Glutamatergic neuron (in vitro differentiated cells): ENCODE measurements at regions not wholly inside any gene's neighbourhood (a gene's known extent, or its start where the extent isn't known, plus 50 kb on each side); places are given as distances from the start of the nearest gene placed in this dataset.

Experiments
- DNase-seq: peaks from one replicate; pipeline ENCODE4 v3.0.0; 2022
- H3K27ac Mint-ChIP-seq: one replicate; pipeline ENCODE4 v1.8.0; 2020; ENCODE audit warnings: mild to moderate bottlenecking, mixed read lengths, inconsistent platforms; ENCODE audit not compliant: unreplicated experiment
- H3K27me3 Mint-ChIP-seq: one replicate; pipeline ENCODE4 v1.8.0; 2020; ENCODE audit warnings: mild to moderate bottlenecking, moderate library complexity, mixed read lengths, inconsistent platforms; ENCODE audit not compliant: unreplicated experiment
- H3K36me3 Mint-ChIP-seq: one replicate; pipeline ENCODE4 v1.8.0; 2020; ENCODE audit warnings: mild to moderate bottlenecking, mixed read lengths, inconsistent platforms; ENCODE audit not compliant: unreplicated experiment
- H3K4me1 Mint-ChIP-seq: one replicate; pipeline ENCODE4 v1.8.0; 2020; ENCODE audit warnings: mild to moderate bottlenecking, low read depth, mixed read lengths, inconsistent platforms; ENCODE audit not compliant: unreplicated experiment
- H3K4me3 Mint-ChIP-seq: one replicate; pipeline ENCODE4 v1.8.0; 2020; ENCODE audit warnings: mild to moderate bottlenecking, mixed read lengths, inconsistent platforms; ENCODE audit not compliant: unreplicated experiment
- H3K9me3 Mint-ChIP-seq: one replicate; pipeline ENCODE4 v1.8.0; 2020; ENCODE audit warnings: mild to moderate bottlenecking, moderate library complexity, mixed read lengths, inconsistent platforms; ENCODE audit not compliant: unreplicated experiment
- CTCF ChIP-seq: fragments of 200-600 bp; sonication (generic); IDR thresholded peaks from one replicate; pipeline ENCODE4 v1.5.0; 2021; ENCODE audit not compliant: partially characterized antibody, unreplicated experiment

GRCh38 chr4:4664234-4664633 is 122.4 kb upstream of the STX18 start:
- Mint-ChIP-seq H3K4me3 (no peak overlapping the region), H3K27me3 (peaks cover 7% of the 10 kb centered on the region), H3K27ac (no peak overlapping the region), H3K9me3 (peaks cover 2% of the 10 kb centered on the region), H3K4me1 (no peaks in the 10 kb centered on the region), H3K36me3 (no peaks in the 10 kb centered on the region)
- TF ChIP-seq CTCF: no peak
- DNase-seq: no peak

DNA sequence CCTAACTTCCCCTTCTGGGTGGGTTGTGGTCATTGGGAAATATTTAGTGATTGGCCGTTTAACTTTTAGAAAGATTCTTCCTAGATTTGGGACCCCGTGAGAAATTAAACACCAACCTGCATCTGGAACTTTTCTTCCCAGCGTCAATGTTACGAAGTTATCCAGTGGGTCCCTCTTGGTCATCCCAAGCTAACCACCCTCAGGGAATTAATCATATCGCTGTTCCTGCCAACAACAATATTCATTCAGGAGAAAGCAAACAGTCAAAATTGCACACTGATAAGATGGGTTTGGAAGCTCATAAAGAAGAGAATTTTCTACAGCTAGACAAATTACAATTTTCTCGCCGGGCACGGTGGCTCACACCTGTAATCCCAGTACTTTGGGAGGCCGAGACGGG is 121.2 kb upstream of the STX18 start:
- Mint-ChIP-seq H3K4me1 (no peaks in the 10 kb centered on the region), H3K27me3 (peaks cover 7% of the 10 kb centered on the region), H3K36me3 (no peaks in the 10 kb centered on the region), H3K4me3 (no peak overlapping the region), H3K27ac (no peak overlapping the region), H3K9me3 (peaks cover 2% of the 10 kb centered on the region)
- DNase-seq: no peak
- no peak for TF ChIP-seq CTCF

- no peak overlapping the region for H3K27ac Mint-ChIP-seq
- peaks cover 6% of the 10 kb centered on the region for H3K27me3 Mint-ChIP-seq
- H3K9me3 Mint-ChIP-seq: peaks cover 4% of the 10 kb centered on the region
- no peak for TF ChIP-seq CTCF
- no peaks in the 10 kb centered on the region for H3K36me3 Mint-ChIP-seq
- H3K4me3 Mint-ChIP-seq: no peak overlapping the region
- no peak for DNase-seq
- H3K4me1 Mint-ChIP-seq: no peaks in the 10 kb centered on the region
Observed at GRCh38 chr4:4662230-4662629, 120.4 kb upstream of the STX18 start.

DNA sequence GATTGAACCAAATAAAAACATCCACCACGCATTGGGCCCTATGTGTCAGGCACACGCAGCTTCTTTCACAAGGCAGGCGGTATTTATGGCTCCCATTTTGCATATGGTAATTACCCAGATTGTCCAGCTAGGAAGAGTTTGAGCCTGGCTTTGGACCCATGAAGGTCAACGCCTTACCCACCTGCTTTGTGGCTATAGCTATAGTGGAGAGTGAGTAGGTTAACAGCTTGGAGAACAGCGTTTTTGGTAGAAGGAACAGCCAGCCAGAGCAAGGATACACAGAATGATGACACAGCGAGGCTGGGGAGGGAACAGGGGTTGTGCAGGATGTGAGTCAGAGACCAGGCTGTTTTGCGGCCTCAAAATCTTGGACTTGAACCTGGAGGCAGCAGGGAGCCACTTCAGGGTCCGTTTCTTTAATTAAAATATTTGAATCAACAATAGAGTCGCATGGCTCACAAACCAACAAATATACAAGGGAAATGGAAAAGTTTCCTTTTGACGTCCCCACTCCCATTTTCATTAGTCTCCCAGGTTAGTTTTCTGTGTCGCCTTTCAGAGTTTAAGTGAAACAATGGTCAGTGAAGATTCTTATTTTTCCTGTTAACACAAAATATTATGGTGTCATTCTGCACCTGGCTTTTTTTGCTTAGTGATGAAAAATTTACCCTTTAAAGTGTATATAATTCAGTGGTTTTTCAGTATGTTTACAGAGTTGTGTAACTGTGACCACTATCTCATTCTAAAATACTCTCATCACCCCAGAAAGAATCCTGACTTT is 118.2 kb upstream of the STX18 start:
- H3K4me1 Mint-ChIP-seq: no peaks in the 10 kb centered on the region
- peaks cover 2% of the 10 kb centered on the region for H3K9me3 Mint-ChIP-seq
- DNase-seq: no peak
- no peak overlapping the region for H3K4me3 Mint-ChIP-seq
- TF ChIP-seq CTCF: no peak
- H3K27ac Mint-ChIP-seq: no peak overlapping the region
- H3K27me3 Mint-ChIP-seq: peaks cover 2% of the 10 kb centered on the region
- H3K36me3 Mint-ChIP-seq: no peaks in the 10 kb centered on the region

DNA sequence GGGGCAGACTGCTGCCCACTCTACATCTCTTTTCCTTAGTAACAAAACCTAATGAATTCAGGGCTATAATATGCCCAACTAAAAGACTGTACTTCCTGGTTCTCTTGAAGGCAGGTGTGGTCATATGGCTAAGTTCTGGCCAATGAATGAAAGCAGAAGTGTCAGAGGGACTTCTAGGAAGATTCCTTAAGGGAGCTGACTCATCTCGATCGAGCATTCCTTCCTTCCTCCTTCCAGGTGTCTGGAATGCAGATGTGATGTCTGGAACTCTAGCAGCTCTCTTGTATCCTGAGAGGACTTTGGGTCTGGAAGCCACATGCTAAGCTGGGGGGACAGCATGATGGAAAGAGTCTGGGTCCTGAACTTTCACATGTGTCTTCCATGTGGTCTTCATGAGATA is 116.2 kb upstream of the STX18 start:
- Mint-ChIP-seq H3K4me1 (no peaks in the 10 kb centered on the region), H3K4me3 (no peak overlapping the region), H3K9me3 (peaks cover 3% of the 10 kb centered on the region), H3K36me3 (no peaks in the 10 kb centered on the region), H3K27ac (no peak overlapping the region), H3K27me3 (peaks cover 2% of the 10 kb centered on the region)
- TF ChIP-seq CTCF: no peak
- no peak for DNase-seq
